ENCODE measurements at regions not wholly inside any gene's neighbourhood (a gene's known extent, or its start where the extent isn't known, plus 50 kb on each side); places are given as distances from the start of the nearest gene placed in this dataset.

DNA sequence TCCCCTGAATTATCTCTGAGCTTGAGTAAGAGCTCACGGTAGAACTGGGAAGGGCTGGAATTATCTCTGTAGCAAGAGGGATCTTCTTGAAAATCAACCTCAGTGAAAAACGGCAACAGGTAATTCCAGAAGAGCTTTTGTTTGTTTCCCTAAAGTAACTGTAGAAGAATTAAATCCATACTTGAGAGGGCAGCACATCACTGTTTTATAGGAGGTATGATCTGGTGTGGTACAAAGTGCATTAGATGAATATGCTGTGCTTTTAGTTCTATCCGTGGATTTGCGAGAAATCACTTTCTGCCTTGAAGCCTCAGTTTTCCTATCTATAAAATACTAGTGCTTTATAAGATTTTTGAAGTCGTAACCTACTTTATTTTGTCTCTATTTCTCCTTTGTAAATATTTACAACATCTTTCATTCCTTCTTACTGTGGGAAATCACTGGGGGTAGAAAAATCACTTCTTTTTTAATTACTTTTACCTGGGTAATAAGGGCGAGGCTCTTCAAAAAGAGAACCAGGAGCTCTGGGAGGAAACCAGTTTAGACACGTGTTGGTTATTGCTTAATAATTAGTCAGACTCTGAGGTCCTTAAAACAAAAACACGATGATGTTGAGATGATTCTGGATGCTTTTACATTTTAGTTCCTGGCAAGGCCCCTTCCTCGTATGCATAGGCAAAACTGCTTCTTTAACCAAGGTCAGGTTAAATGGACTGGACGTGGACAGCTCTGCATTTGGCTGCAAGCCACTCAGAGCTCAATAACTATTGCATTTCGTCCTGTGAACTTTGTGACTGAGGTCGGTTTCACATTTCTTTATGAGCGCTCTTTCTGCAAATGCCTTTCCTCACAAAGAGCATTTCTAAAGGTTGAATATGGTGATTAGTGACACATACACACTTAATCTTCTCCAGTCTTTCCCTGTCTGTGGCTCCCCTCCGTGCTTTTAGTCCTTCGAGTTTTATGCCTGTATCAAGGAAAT lies 376.1 kb downstream of the BRINP1 start:
- Histone ChIP-seq H3K9me3 (no peaks in the 10 kb centered on the region), H3K4me1 (no peaks in the 10 kb centered on the region), H3K4me3 (no peak overlapping the region), H3K27ac (no peak overlapping the region), H3K27me3 (peaks cover 0 to under 1% (median 0%) of the 10 kb centered on the region in 4 donors), H3K36me3 (no peaks in the 10 kb centered on the region)
- TF ChIP-seq, protein P1, sequence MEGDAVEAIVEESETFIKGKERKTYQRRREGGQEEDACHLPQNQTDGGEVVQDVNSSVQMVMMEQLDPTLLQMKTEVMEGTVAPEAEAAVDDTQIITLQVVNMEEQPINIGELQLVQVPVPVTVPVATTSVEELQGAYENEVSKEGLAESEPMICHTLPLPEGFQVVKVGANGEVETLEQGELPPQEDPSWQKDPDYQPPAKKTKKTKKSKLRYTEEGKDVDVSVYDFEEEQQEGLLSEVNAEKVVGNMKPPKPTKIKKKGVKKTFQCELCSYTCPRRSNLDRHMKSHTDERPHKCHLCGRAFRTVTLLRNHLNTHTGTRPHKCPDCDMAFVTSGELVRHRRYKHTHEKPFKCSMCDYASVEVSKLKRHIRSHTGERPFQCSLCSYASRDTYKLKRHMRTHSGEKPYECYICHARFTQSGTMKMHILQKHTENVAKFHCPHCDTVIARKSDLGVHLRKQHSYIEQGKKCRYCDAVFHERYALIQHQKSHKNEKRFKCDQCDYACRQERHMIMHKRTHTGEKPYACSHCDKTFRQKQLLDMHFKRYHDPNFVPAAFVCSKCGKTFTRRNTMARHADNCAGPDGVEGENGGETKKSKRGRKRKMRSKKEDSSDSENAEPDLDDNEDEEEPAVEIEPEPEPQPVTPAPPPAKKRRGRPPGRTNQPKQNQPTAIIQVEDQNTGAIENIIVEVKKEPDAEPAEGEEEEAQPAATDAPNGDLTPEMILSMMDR (IDR thresholded peaks at IDR 0.05): no peak
- FAIRE-seq (no peak), ATAC-seq (no peak), DNase-seq (no peak)
- intact Hi-C loops (cut with DNase I): loop anchor here in 1 of 3 donors (10.0 kb wide), 1 partner anchor 58 kb away; no protein-coding TSS in a partner anchor
- WGBS, 2 donors: 31% methylated on average over 15 of the region's 15 CpGs

DNA sequence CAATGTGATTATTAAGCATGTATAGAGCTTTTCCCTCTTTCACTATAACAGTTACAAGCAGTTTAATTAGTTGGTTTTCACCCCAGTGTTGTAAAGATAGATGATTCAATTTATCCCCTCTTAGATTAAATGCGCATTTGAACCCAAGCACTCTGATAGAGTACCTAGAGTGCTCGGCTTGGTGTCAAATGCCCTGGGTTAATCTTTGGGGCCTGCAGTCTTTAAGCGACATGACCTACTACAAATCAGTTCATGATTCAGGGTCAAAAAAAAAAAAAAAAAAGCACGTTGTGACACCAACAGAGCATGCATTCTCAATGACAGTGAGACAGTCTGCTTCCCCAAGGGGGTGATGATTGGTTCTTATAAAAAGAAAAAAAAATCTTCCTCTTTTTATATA lies 375.3 kb downstream of the BRINP1 start:
- Histone ChIP-seq H3K4me1 (no peaks in the 10 kb centered on the region), H3K27ac (no peak overlapping the region), H3K9me3 (no peaks in the 10 kb centered on the region), H3K4me3 (no peak overlapping the region), H3K36me3 (no peaks in the 10 kb centered on the region), H3K27me3 (no peaks in the 10 kb centered on the region)
- intact Hi-C loops (cut with DNase I): loop anchor here in 1 of 3 donors (10.0 kb wide), 1 partner anchor 59 kb away; no protein-coding TSS in a partner anchor
- FAIRE-seq: no peak
- WGBS, 2 donors: 59 to 67% methylated on average over 4 of the region's 4 CpGs
- no peak for DNase-seq
- no peak for ATAC-seq
- TF ChIP-seq, protein P1 (IDR thresholded peaks at IDR 0.05): no peak

DNA sequence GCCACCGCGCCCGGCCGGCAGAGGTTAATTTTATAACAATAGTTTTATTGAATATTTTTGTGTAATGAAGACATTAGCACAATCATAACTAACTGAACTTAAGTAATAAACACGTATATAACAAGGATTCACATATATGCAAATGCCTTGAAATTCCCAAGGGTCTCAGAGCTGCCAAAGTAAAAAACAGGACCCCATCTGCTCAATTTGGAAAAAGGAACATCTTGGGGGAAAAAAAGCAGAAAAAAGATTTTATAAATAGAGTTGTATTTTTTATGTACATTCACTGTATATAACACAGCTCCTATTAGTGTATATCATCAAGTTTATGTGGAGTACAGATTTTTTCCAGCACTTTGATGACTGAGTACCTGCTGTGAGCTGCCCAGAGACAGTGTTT lies 366.7 kb downstream of the BRINP1 start:
- 83 to 85% methylated on average over 5 of the region's 5 CpGs for whole genome bisulfite sequencing, 2 donors
- no peak for DNase-seq
- H3K27ac ChIP-seq: no peak overlapping the region

DNA sequence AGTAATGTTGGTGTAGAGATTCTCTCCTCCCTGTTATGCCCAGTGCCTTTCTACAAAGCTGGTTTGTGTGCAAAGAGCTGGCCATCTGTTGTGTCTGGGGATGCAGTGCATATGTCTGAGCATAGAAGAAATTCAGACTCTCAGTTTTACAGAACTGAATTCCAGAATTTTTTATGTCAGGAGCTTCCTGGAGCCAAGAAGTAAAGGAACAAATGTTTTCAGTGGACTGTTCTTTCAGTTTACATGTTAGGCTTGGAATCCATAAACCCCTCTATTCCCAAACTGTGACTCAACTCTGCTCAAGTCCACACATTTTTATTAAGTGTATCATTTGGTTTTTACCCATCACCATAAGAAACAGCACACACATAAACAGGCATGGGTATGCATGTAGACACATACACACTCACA lies 366.0 kb downstream of the BRINP1 start:
- Histone ChIP-seq H3K4me3 (no peak overlapping the region), H3K36me3 (no peaks in the 10 kb centered on the region), H3K27me3 (no peaks in the 10 kb centered on the region), H3K4me1 (no peaks in the 10 kb centered on the region), H3K9me3 (no peaks in the 10 kb centered on the region), H3K27ac (no peak overlapping the region)
- no peak for FAIRE-seq
- intact Hi-C loops (cut with DNase I): no loop called here
- TF ChIP-seq, protein P1 (IDR thresholded peaks at IDR 0.05): no peak
- no peak for DNase-seq
- peak in 1 of 4 donors; percentile 18 for ATAC-seq

More for the DNA sequence above, 366.7 kb downstream of the BRINP1 start:
- TF ChIP-seq, protein P1 (IDR thresholded peaks at IDR 0.05): no peak
- Histone ChIP-seq H3K4me3 (no peak overlapping the region), H3K27me3 (no peaks in the 10 kb centered on the region), H3K9me3 (no peaks in the 10 kb centered on the region), H3K4me1 (no peaks in the 10 kb centered on the region), H3K36me3 (no peaks in the 10 kb centered on the region)
- no peak for FAIRE-seq
- ATAC-seq: no peak
- intact Hi-C loops (cut with DNase I): no loop called here
